H1 (cell line): ENCODE measurements at regions not wholly inside any gene's neighbourhood (a gene's known extent, or its start where the extent isn't known, plus 50 kb on each side); places are given as distances from the start of the nearest gene placed in this dataset.

Experiments
- CTCF ChIA-PET: fragments of 300-600 bp; sonication (Branson Sonifier 250); formaldehyde crosslinking; loops from one replicate; lab custom pipeline; 2021; ENCODE audit not compliant: partially characterized antibody; lab: Charles Lee
- POLR2A ChIA-PET: fragments of 300-600 bp; sonication (Branson Sonifier 250); formaldehyde crosslinking; loops from one replicate; lab custom pipeline; 2021; ENCODE audit warnings: inconsistent platforms; ENCODE audit not compliant: partially characterized antibody; lab: Charles Lee
- DNase-seq, 2 experiments: peaks; one replicate each; pipeline versions ENCODE4 v3.0.0 to v3.0.0-alpha.2; 2010 to 2022; ENCODE audit warnings: low spot score in 2 of 2, low read depth in 1 of 2, mixed read lengths in 1 of 2
- FAIRE-seq: peaks from 2 replicates; lab custom pipeline; 2011; peaks lifted over from hg19 to GRCh38; lab: Jason Lieb, UNC
- H2AFZ ChIP-seq: 2 replicates; pipeline ENCODE4 v1.8.1; 2012; ENCODE audit warnings: low read length, inconsistent platforms
- H2AK5ac ChIP-seq: 2 replicates; pipeline ENCODE4 v1.6.1; 2013; ENCODE audit warnings: low read depth, low read length
- H2BK120ac ChIP-seq: replicated peaks from 2 replicates; pipeline ENCODE3; 2013; ENCODE audit warnings: low read depth, low read length, inconsistent platforms
- H2BK12ac ChIP-seq: 2 replicates; pipeline ENCODE4 v1.6.1; 2013; ENCODE audit warnings: low read depth, low read length
- H2BK15ac ChIP-seq: 2 replicates; pipeline ENCODE4 v1.6.1; 2013; ENCODE audit warnings: low read length
- H2BK20ac ChIP-seq: 2 replicates; pipeline ENCODE4 v1.6.1; 2013; ENCODE audit warnings: low read length
- H2BK5ac ChIP-seq: 2 replicates; pipeline ENCODE4 v1.6.1; 2013; ENCODE audit warnings: low read depth, low read length
- H3K14ac ChIP-seq: 2 replicates; pipeline ENCODE4 v1.6.1; 2013; ENCODE audit warnings: inconsistent platforms; ENCODE audit not compliant: insufficient read length
- H3K18ac ChIP-seq: 2 replicates; pipeline ENCODE4 v1.6.1; 2013; ENCODE audit warnings: low read length; ENCODE audit errors: extremely low read depth
- H3K23ac ChIP-seq: 2 replicates; pipeline ENCODE4 v1.6.1; 2013; ENCODE audit warnings: inconsistent platforms; ENCODE audit not compliant: insufficient read length
- H3K23me2 ChIP-seq: 2 replicates; pipeline ENCODE4 v1.6.1; 2013; ENCODE audit warnings: low read depth, low read length
- H3K27ac ChIP-seq: 2 replicates; pipeline ENCODE4 v1.6.1; 2011; ENCODE audit warnings: low read depth, low read length, inconsistent platforms
- H3K27me3 ChIP-seq, 4 experiments: replicated peaks in 1 of 4; 1 replicate in 1 of 4; 2 replicates in 3 of 4; pipeline versions ENCODE4 v1.6.1 to v1.8.1; 2011 to 2013; ENCODE audit warnings: low read length in 3 of 4, mild to moderate bottlenecking in 3 of 4, inconsistent platforms in 2 of 4, mixed read lengths in 2 of 4, moderate library complexity in 1 of 4; ENCODE audit not compliant: control insufficient read depth in 3 of 4, insufficient read depth in 3 of 4; ENCODE audit errors: extremely low read depth in 1 of 4
- H3K36me3 ChIP-seq, 4 experiments: 2 replicates each; pipeline versions ENCODE4 v1.6.1 to v1.8.1; 2011 to 2013; ENCODE audit warnings: mild to moderate bottlenecking in 4 of 4, low read length in 3 of 4, moderate library complexity in 2 of 4, control low read depth in 1 of 4, inconsistent platforms in 1 of 4; ENCODE audit not compliant: insufficient read depth in 4 of 4, control insufficient read depth in 2 of 4
- H3K4ac ChIP-seq: replicated peaks from 2 replicates; pipeline ENCODE3; 2013; ENCODE audit warnings: low read length, low read depth, mixed read lengths, inconsistent platforms; ENCODE audit not compliant: insufficient read length
- H3K4me1 ChIP-seq, 4 experiments: replicated peaks in 1 of 4; 1 replicate in 1 of 4; 2 replicates in 3 of 4; pipeline versions ENCODE4 v1.6.1 to v1.8.1; 2011 to 2013; ENCODE audit warnings: low read length in 3 of 4, inconsistent platforms in 2 of 4, mixed read lengths in 1 of 4; ENCODE audit not compliant: insufficient read depth in 4 of 4, control insufficient read depth in 3 of 4
- H3K4me2 ChIP-seq, 2 experiments: 2 replicates each; pipeline versions ENCODE4 v1.6.1 to v1.8.1; 2011 to 2013; ENCODE audit warnings: low read depth in 2 of 2, low read length in 2 of 2, control low read depth in 1 of 2, inconsistent platforms in 1 of 2, mild to moderate bottlenecking in 1 of 2; ENCODE audit not compliant: insufficient read depth in 1 of 2
- H3K4me3 ChIP-seq, 4 experiments: fragments of 200-600, 300-600 bp in 1 of 4; sonication (generic), shearing (Covaris generic), sonication (Bioruptor Twin) in 1 of 4; 2 replicates each; pipeline versions ENCODE4 v1.5.1 to v1.8.1; 2011 to 2016; ENCODE audit warnings: low read length in 4 of 4, low read depth in 3 of 4, control low read depth in 2 of 4, inconsistent platforms in 2 of 4, mild to moderate bottlenecking in 2 of 4, mixed read lengths in 1 of 4, moderate library complexity in 1 of 4; ENCODE audit not compliant: insufficient read depth in 2 of 4; ENCODE audit errors: extremely low read depth in 1 of 4
- H3K56ac ChIP-seq: replicated peaks from 2 replicates; pipeline ENCODE3; 2013; ENCODE audit warnings: low read depth, mild to moderate bottlenecking, mixed read lengths, low read length, inconsistent platforms; ENCODE audit not compliant: insufficient read length
- H3K79me1 ChIP-seq: 2 replicates; pipeline ENCODE4 v1.6.1; 2013; ENCODE audit warnings: low read depth, low read length, control low read depth
- H3K79me2 ChIP-seq, 2 experiments: 2 replicates each; pipeline versions ENCODE4 v1.6.1 to v1.8.1; 2012 to 2013; ENCODE audit warnings: low read length in 2 of 2, mild to moderate bottlenecking in 2 of 2, inconsistent platforms in 1 of 2; ENCODE audit not compliant: insufficient read depth in 2 of 2, control insufficient read depth in 1 of 2
- H3K9ac ChIP-seq, 4 experiments: replicated peaks in 1 of 4; 1 replicate in 1 of 4; 2 replicates in 3 of 4; pipeline versions ENCODE4 v1.6.1 to v1.8.1; 2011 to 2013; ENCODE audit warnings: low read depth in 3 of 4, low read length in 3 of 4, control low read depth in 2 of 4, mild to moderate bottlenecking in 2 of 4, moderate library complexity in 2 of 4, inconsistent platforms in 1 of 4; ENCODE audit errors: extremely low read depth in 1 of 4
- H3K9me3 ChIP-seq, 2 experiments: 2 replicates each; pipeline versions ENCODE4 v1.6.1 to v1.8.1; 2012 to 2013; ENCODE audit warnings: mild to moderate bottlenecking in 2 of 2, moderate library complexity in 2 of 2, control low read depth in 1 of 2, inconsistent platforms in 1 of 2, low read depth in 1 of 2, low read length in 1 of 2, mixed read lengths in 1 of 2; ENCODE audit not compliant: insufficient read depth in 2 of 2
- H4K20me1 ChIP-seq, 2 experiments: replicated peaks in 1 of 2; 2 replicates each; pipeline versions ENCODE3 to v1.8.1; 2011 to 2013; ENCODE audit warnings: inconsistent platforms in 2 of 2, low read length in 2 of 2, mild to moderate bottlenecking in 1 of 2; ENCODE audit not compliant: insufficient read depth in 2 of 2, control insufficient read depth in 1 of 2
- H4K5ac ChIP-seq: 2 replicates; pipeline ENCODE4 v1.6.1; 2013; ENCODE audit warnings: low read length, low read depth, mixed read lengths, inconsistent platforms; ENCODE audit not compliant: insufficient read length
- H4K8ac ChIP-seq: 2 replicates; pipeline ENCODE4 v1.8.0; 2013; ENCODE audit warnings: mild to moderate bottlenecking, moderate library complexity, low read length, inconsistent platforms; ENCODE audit not compliant: insufficient read depth; ENCODE audit errors: extremely low read depth
- H4K91ac ChIP-seq: replicated peaks from 2 replicates; pipeline ENCODE3; 2013; ENCODE audit warnings: low read length, mixed read lengths, inconsistent platforms; ENCODE audit not compliant: insufficient read length
- EP300 ChIP-seq, 2 experiments: IDR thresholded peaks; 1 replicate in 1 of 2; 2 replicates in 1 of 2; pipeline ENCODE4 v1.6.1; 2011 to 2012; ENCODE audit warnings: low read depth in 2 of 2, low read length in 2 of 2, mild to moderate bottlenecking in 2 of 2, borderline replicate concordance in 1 of 2, inconsistent platforms in 1 of 2, moderate library complexity in 1 of 2
- SIN3A ChIP-seq, 2 experiments: IDR thresholded peaks in 1 of 2; conservative IDR thresholded peaks in 1 of 2; 2 replicates each; pipeline ENCODE4 v1.6.1; 2011 to 2012; ENCODE audit warnings: low read length in 2 of 2, improper control_type of control experiment in 1 of 2, low read depth in 1 of 2, mild to moderate bottlenecking in 1 of 2
- TAF1 ChIP-seq: IDR thresholded peaks from 2 replicates; pipeline ENCODE4 v1.6.1; 2011; ENCODE audit warnings: mild to moderate bottlenecking, low read depth, low read length
- TBP ChIP-seq: IDR thresholded peaks from 2 replicates; pipeline ENCODE4 v1.6.1; 2011; ENCODE audit warnings: low read depth, low read length, improper control_type of control experiment
- WGBS, 2 experiments: shearing (Covaris generic) in 1 of 2; methylation state at CpG; one replicate each; pipeline versions ENCODE4 v1.1.6 to v1.1.7; 2013 to 2015; ENCODE audit warnings: low lambda C conversion rate in 2 of 2, mixed read lengths in 2 of 2, inconsistent platforms in 1 of 2, low coverage in 1 of 2, missing lambda C conversion rate in 1 of 2; ENCODE audit not compliant: insufficient replicate concordance in 2 of 2, insufficient coverage in 1 of 2, insufficient read length in 1 of 2; ENCODE audit errors: extremely low coverage in 1 of 2, missing lambda C conversion rate in 1 of 2; 5-methylcytosine and 5-hydroxymethylcytosine counted together

GRCh38 chr11:70853770-70854108 lies 398.6 kb downstream of the SHANK2 start:
- Histone ChIP-seq H3K9ac (no peak overlapping the region), H2BK5ac (no peak overlapping the region), H3K56ac (no peak overlapping the region), H3K9me3 (no peaks in the 10 kb centered on the region), H3K27ac (no peak overlapping the region), H4K8ac (no peak overlapping the region), H3K23me2 (peaks cover 6% of the 10 kb centered on the region; the same call in 1 of the 2 replicates), H2BK20ac (no peak overlapping the region), H3K4me2 (no peak overlapping the region), H2BK15ac (no peak overlapping the region), H3K79me1 (no peaks in the 10 kb centered on the region), H4K5ac (no peak overlapping the region), H3K4ac (no peak overlapping the region), H2BK120ac (no peak overlapping the region), H4K20me1 (peaks cover 5 to 10% of the 10 kb centered on the region in 2 experiments), H3K18ac (no peak overlapping the region), H4K91ac (no peak overlapping the region), H3K36me3 (no peaks in the 10 kb centered on the region), H3K23ac (no peak overlapping the region), H3K27me3 (no peaks in the 10 kb centered on the region), H3K4me3 (no peak overlapping the region), H3K14ac (no peak overlapping the region), H2AFZ (no peak overlapping the region), H2BK12ac (no peak overlapping the region), H3K79me2 (no peaks in the 10 kb centered on the region), H3K4me1 (no peaks in the 10 kb centered on the region), H2AK5ac (no peak overlapping the region)
- WGBS, 2 experiments: 84% methylated on average over 2 of the region's 2 CpGs; no CpG with 5 or more reads in 1 of the 2 experiments
- DNase-seq: no peak
- FAIRE-seq: no peak
- ChIA-PET CTCF (interaction anchor here (1.1 kb wide), 1 partner anchor 40 kb away, joined by 4 read pairs; no protein-coding TSS in a partner anchor), POLR2A (no interaction called here)
- no peak for TF ChIP-seq TBP
- TF ChIP-seq TAF1: no peak
- TF ChIP-seq EP300 (IDR thresholded peaks at IDR 0.05; ENCODE audit: borderline replicate concordance in 1 of 2, low read depth in 2 of 2, low read length in 2 of 2): no peak
- no peak for TF ChIP-seq SIN3A (conservative IDR thresholded peaks at IDR 0.05 in 1 of 2, IDR thresholded peaks at IDR 0.05 in 1 of 2; ENCODE audit: low read depth in 1 of 2, low read length in 2 of 2)
